Esophagus muscularis mucosa (tissue), 4 donors: ENCODE measurements at regions not wholly inside any gene's neighbourhood (a gene's known extent, or its start where the extent isn't known, plus 50 kb on each side); places are given as distances from the start of the nearest gene placed in this dataset.

ENCODE experiments used
- DNase-seq: peaks from one replicate; pipeline ENCODE4 v3.0.0-alpha.2; 2017; ENCODE audit errors: extremely low spot score
- H3K27ac ChIP-seq, 4 donors: fragments of 200-600 bp; sonication (generic); replicated peaks in 1 of 4; 1 replicate in 3 of 4; 2 replicates in 1 of 4; pipeline ENCODE4 v1.5.1; 2016 to 2019; ENCODE audit warnings: mild to moderate bottlenecking in 1 of 4
- H3K27me3 ChIP-seq, 4 donors: fragments of 200-600 bp; sonication (generic); one replicate each; pipeline versions ENCODE4 v1.5.1 to v1.6.0; 2016 to 2019
- H3K36me3 ChIP-seq, 4 donors: fragments of 200-600 bp; sonication (generic); one replicate each; pipeline ENCODE4 v1.5.1; 2016 to 2019
- H3K4me1 ChIP-seq, 4 donors: fragments of 200-600 bp; sonication (generic); one replicate each; pipeline ENCODE4 v1.5.1; 2016 to 2019
- H3K4me3 ChIP-seq, 4 donors: fragments of 200-600 bp; sonication (generic); 1 replicate in 2 of 4; 2 replicates in 2 of 4; pipeline ENCODE4 v1.5.1; 2016 to 2019; ENCODE audit warnings: mild to moderate bottlenecking in 4 of 4, moderate library complexity in 1 of 4
- H3K9me3 ChIP-seq, 4 donors: fragments of 200-600 bp; sonication (generic); 1 replicate in 3 of 4; 2 replicates in 1 of 4; pipeline ENCODE4 v1.5.1; 2016 to 2019
- EP300 ChIP-seq: sonication (generic); formaldehyde crosslinking; IDR thresholded peaks from one replicate; pipeline ENCODE4 v1.6.1; 2017; ENCODE audit warnings: antibody characterized with exemption
- POLR2A ChIP-seq: fragments of 450-650 bp; IDR thresholded peaks from one replicate; pipeline ENCODE4 v1.6.1; 2017; ENCODE audit warnings: antibody characterized with exemption, moderate library complexity, mild to moderate bottlenecking, low read depth
- POLR2AphosphoS5 ChIP-seq, 2 donors: sonication (generic); formaldehyde crosslinking; IDR thresholded peaks; one replicate each; pipeline ENCODE4 v1.6.1; 2017; ENCODE audit warnings: antibody characterized with exemption in 2 of 2
- WGBS: methylation state at CpG from one replicate; pipeline ENCODE4 v1.1.5; 2018; 5-methylcytosine and 5-hydroxymethylcytosine counted together
- intact Hi-C: fragments of 100-400 bp; cut with DNase I; formaldehyde crosslinking; loops from one replicate; pipeline ENCODE4 v1.15.1; 2023
- small RNA-seq, 3 donors: library from RNA; depleted of rRNA; stranded (forward); fragments of <200 nt; gene quantifications; one replicate each; pipeline ENCODE3, GENCODE V24; 2016
- TF ChIP-seq, protein P1 (sequence below), 3 experiments: fragments of 200-600 bp in 2 of 3; fragments of 450-650 bp in 1 of 3; sonication (generic) in 2 of 3; IDR thresholded peaks; one replicate each; pipeline ENCODE4 v1.5.1; 2017 to 2019; ENCODE audit warnings: antibody characterized with exemption in 3 of 3, mild to moderate bottlenecking in 2 of 3, moderate library complexity in 1 of 3

DNA sequence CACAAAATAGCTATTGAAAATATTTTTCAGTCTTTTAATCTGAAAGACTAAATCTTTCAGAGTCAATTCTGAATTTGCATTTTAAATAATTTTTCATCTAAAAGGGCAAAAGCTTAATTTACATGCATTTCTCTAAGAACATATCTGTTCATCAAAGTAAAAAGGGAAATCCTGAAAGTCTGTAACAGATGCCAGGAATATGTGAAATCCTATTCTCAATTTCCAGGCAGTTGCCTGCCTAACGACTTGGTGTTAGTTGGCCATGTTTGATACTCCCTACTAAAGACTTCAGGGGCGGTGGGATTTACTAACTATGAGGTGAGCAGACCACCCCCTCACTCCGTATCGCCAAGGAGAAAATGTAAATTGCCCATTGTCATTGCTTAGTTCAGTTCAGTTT, 136.8 kb downstream of the KIT start:
- DNase-seq = no peak
- Histone ChIP-seq H3K4me3 (no peak overlapping the region), H3K9me3 (no peaks in the 10 kb centered on the region), H3K27me3 (no peaks in the 10 kb centered on the region), H3K36me3 (no peaks in the 10 kb centered on the region), H3K27ac (no peak overlapping the region), H3K4me1 (no peaks in the 10 kb centered on the region)
- intact Hi-C loops = no loop called here
- no peak for TF ChIP-seq POLR2AphosphoS5 (IDR thresholded peaks at IDR 0.05)
- no peak for TF ChIP-seq EP300
- TF ChIP-seq POLR2A = no peak
- TF ChIP-seq, protein P1, sequence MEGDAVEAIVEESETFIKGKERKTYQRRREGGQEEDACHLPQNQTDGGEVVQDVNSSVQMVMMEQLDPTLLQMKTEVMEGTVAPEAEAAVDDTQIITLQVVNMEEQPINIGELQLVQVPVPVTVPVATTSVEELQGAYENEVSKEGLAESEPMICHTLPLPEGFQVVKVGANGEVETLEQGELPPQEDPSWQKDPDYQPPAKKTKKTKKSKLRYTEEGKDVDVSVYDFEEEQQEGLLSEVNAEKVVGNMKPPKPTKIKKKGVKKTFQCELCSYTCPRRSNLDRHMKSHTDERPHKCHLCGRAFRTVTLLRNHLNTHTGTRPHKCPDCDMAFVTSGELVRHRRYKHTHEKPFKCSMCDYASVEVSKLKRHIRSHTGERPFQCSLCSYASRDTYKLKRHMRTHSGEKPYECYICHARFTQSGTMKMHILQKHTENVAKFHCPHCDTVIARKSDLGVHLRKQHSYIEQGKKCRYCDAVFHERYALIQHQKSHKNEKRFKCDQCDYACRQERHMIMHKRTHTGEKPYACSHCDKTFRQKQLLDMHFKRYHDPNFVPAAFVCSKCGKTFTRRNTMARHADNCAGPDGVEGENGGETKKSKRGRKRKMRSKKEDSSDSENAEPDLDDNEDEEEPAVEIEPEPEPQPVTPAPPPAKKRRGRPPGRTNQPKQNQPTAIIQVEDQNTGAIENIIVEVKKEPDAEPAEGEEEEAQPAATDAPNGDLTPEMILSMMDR (IDR thresholded peaks at IDR 0.05) = no peak
- 87% methylated on average over 4 of the region's 4 CpGs for WGBS

DNA sequence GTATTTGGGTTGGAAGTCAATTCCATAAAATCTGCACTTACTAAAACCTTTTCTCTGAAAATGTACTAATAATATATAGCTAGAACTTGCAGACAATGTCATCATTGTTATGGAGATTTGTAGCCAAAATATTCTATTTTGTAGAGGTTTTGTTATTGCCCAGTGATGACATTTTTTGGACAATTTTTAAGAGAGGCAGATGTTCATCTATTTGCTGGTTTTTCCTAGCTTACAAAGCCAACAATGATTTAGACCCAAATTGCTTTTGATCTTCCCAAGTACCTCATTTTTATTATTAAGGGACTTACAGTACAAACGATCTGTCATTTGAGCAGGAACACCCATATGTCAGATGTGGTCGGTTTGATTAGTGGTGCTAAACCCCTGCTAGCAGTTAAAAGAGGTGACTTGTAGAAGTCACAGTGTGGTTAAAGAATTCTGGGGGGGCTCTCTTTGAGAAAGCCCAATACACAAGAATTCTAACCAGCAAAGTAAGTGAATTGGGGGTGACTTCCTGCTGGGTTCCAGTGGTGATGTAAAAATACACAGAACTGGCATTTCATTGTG, 136.2 kb downstream of the KIT start:
- no peak for DNase-seq
- no peak for TF ChIP-seq EP300
- no peak for TF ChIP-seq POLR2A
- TF ChIP-seq, protein P1 (IDR thresholded peaks at IDR 0.05) = no peak
- no peak for TF ChIP-seq POLR2AphosphoS5 (IDR thresholded peaks at IDR 0.05)
- H3K4me1 ChIP-seq = no peaks in the 10 kb centered on the region
- WGBS = 30% methylated on average over 2 of the region's 2 CpGs
- H3K4me3 ChIP-seq = no peak overlapping the region
- no peaks in the 10 kb centered on the region for H3K27me3 ChIP-seq
- no peaks in the 10 kb centered on the region for H3K9me3 ChIP-seq
- intact Hi-C loops = no loop called here
- no peak overlapping the region for H3K27ac ChIP-seq
- H3K36me3 ChIP-seq = no peaks in the 10 kb centered on the region

Small RNA genes in the stretch of these regions (small RNA-seq; reads per million reads assigned to genes)
- 0 reads per million in 3 donors for gene RPL38P3
